CD4-positive, alpha-beta T cell treated with Interleukin-6 for 4 hours (primary cell): ENCODE measurements at regions not wholly inside any gene's neighbourhood (a gene's known extent, or its start where the extent isn't known, plus 50 kb on each side); places are given as distances from the start of the nearest gene placed in this dataset.
"Not testable (repeated sequence)": the region's sequence is repeated elsewhere in the genome, so short reads cannot be mapped to it uniquely, and the experiment has no call there.

Experiments used
- DNase-seq: peaks from one replicate; pipeline ENCODE4 v3.0.0-alpha.2; 2020; ENCODE audit warnings: mixed read lengths

- no peak for DNase-seq
These were observed 416.2 kb upstream of the TPK1 start for GRCh38 chr7:145252031-145252430.

- DNase-seq: no peak
These were observed 388.9 kb upstream of the TPK1 start for GRCh38 chr7:145224775-145225174.

GRCh38 chr7:145219461-145219860 lies 383.6 kb upstream of the TPK1 start:
- DNase-seq: no peak

GRCh38 chr7:145216866-145217265 lies 381.0 kb upstream of the TPK1 start:
- no peak for DNase-seq

GRCh38 chr7:145212050-145212449 lies 376.2 kb upstream of the TPK1 start:
- DNase-seq: no peak

- no peak for DNase-seq
These were observed 375.4 kb upstream of the TPK1 start for GRCh38 chr7:145211211-145211610.

GRCh38 chr7:145193951-145194350 lies 358.1 kb upstream of the TPK1 start:
- no peak for DNase-seq

- DNase-seq: no peak
These were observed 349.1 kb upstream of the TPK1 start for GRCh38 chr7:145184956-145185355.

- no peak for DNase-seq
These were observed 347.2 kb upstream of the TPK1 start for GRCh38 chr7:145183069-145183468.

GRCh38 chr7:145175366-145175765 lies 339.5 kb upstream of the TPK1 start:
- DNase-seq: no peak

GRCh38 chr7:145169908-145170307 lies 334.1 kb upstream of the TPK1 start:
- DNase-seq: no peak

- no peak for DNase-seq
These were observed 333.0 kb upstream of the TPK1 start for GRCh38 chr7:145168879-145169278.

- no peak for DNase-seq
These were observed 332.6 kb upstream of the TPK1 start for GRCh38 chr7:145168427-145168826.

- no peak for DNase-seq
These were observed 321.0 kb upstream of the TPK1 start for GRCh38 chr7:145156834-145157233.

- no peak for DNase-seq
These were observed 316.7 kb upstream of the TPK1 start for GRCh38 chr7:145152589-145152988.

- DNase-seq: no peak
These were observed 315.8 kb upstream of the TPK1 start for GRCh38 chr7:145151676-145152075.

GRCh38 chr7:145147865-145148264 lies 312.0 kb upstream of the TPK1 start:
- DNase-seq: no peak

- no peak for DNase-seq
These were observed 307.8 kb upstream of the TPK1 start for GRCh38 chr7:145143685-145144084.

- DNase-seq: no peak
These were observed 298.5 kb upstream of the TPK1 start for GRCh38 chr7:145134377-145134776.

- DNase-seq: no peak
These were observed 287.6 kb upstream of the TPK1 start for GRCh38 chr7:145123502-145123901.

GRCh38 chr7:145106001-145106400 lies 270.1 kb upstream of the TPK1 start:
- DNase-seq: no peak

GRCh38 chr7:145105561-145105960 lies 269.7 kb upstream of the TPK1 start:
- no peak for DNase-seq

GRCh38 chr7:145104400-145104799 lies 268.5 kb upstream of the TPK1 start:
- DNase-seq: no peak

- not testable (repeated sequence) for DNase-seq
These were observed 266.3 kb upstream of the TPK1 start for GRCh38 chr7:145102199-145102598.

- DNase-seq: no peak
These were observed 256.9 kb upstream of the TPK1 start for GRCh38 chr7:145092766-145093165.
